ENCODE measurements at regions not wholly inside any gene's neighbourhood (a gene's known extent, or its start where the extent isn't known, plus 50 kb on each side); places are given as distances from the start of the nearest gene placed in this dataset.
A peak's percentile ranks its signal among the peaks of the same experiment; 100 is the strongest.

- no peak overlapping the region for H3K14ac ChIP-seq (ENCODE audit: low read length)
- no peak overlapping the region for H3K4me3 ChIP-seq (ENCODE audit: low read length in 2 of 2)
- H3K9me3 ChIP-seq (replicated peaks in 1 of 2; ENCODE audit: control insufficient read depth in 2 of 2, insufficient read depth in 1 of 2, low read depth in 1 of 2, low read length in 2 of 2), result peaks cover 0 to 2% of the 10 kb centered on the region in 2 donors
- H2BK5ac ChIP-seq (ENCODE audit: low read length), result no peak overlapping the region
- WGBS, 2 donors (ENCODE audit: extremely low coverage in 2 of 2, insufficient read length in 2 of 2, insufficient replicate concordance in 1 of 2), result no CpG with 5 or more reads among the region's 4 CpGs
- peaks cover 0 to 16% (median 0%) of the 10 kb centered on the region in 3 experiments for H3K27me3 ChIP-seq (ENCODE audit: control insufficient read depth in 3 of 3, insufficient read depth in 3 of 3, low read depth in 1 of 3, low read length in 3 of 3)
- no peak overlapping the region for H3K18ac ChIP-seq (ENCODE audit: low read length)
- H3K27ac ChIP-seq (replicated peaks; ENCODE audit: low read length), result no peak overlapping the region
- no peak overlapping the region for H3K9ac ChIP-seq (ENCODE audit: low read depth, low read length, poor library complexity)
- no peak overlapping the region for H2BK120ac ChIP-seq (ENCODE audit: low read depth, low read length)
- no peak overlapping the region for H3K23ac ChIP-seq (ENCODE audit: low read depth, low read length, poor library complexity)
- H2BK15ac ChIP-seq (ENCODE audit: low read length), result no peak overlapping the region
- no peaks in the 10 kb centered on the region for H3K79me1 ChIP-seq (ENCODE audit: low read depth, low read length)
- H4K91ac ChIP-seq (ENCODE audit: low read depth, low read length, poor library complexity), result no peak overlapping the region
- H2AFZ ChIP-seq (ENCODE audit: low read length), result no peak overlapping the region
- H3K4ac ChIP-seq (ENCODE audit: low read length), result no peak overlapping the region
- no peak overlapping the region for H2BK12ac ChIP-seq (ENCODE audit: low read length)
- H2AK5ac ChIP-seq (ENCODE audit: low read depth, low read length), result no peak overlapping the region
- H3K36me3 ChIP-seq (replicated peaks in 1 of 2; ENCODE audit: control insufficient read depth in 2 of 2, insufficient read depth in 2 of 2, low read length in 2 of 2), result no peaks in the 10 kb centered on the region
- no peak for DNase-seq (ENCODE audit: low spot score)
- H3K4me1 ChIP-seq (ENCODE audit: control insufficient read depth in 2 of 2, insufficient read depth in 1 of 2, low read depth in 1 of 2, low read length in 2 of 2), result peaks cover 5 to 6% of the 10 kb centered on the region in 2 donors
- no peak overlapping the region for H3K4me2 ChIP-seq (ENCODE audit: insufficient read depth, low read length, poor library complexity, severe bottlenecking)
- H4K8ac ChIP-seq (ENCODE audit: low read depth, low read length), result no peak overlapping the region
These were observed 166.5 kb upstream of the NCK2 start for GRCh38 chr2:105578166-105578565.

GRCh38 chr2:105577762-105578161, 166.9 kb upstream of the NCK2 start:
- no peaks in the 10 kb centered on the region for H3K36me3 ChIP-seq (replicated peaks in 1 of 2; ENCODE audit: control insufficient read depth in 2 of 2, insufficient read depth in 2 of 2, low read length in 2 of 2)

GRCh38 chr2:105576440-105577241, 168.1 kb upstream of the NCK2 start:
- H3K79me1 ChIP-seq (ENCODE audit: low read depth, low read length), result no peaks in the 10 kb centered on the region
- H2BK12ac ChIP-seq (ENCODE audit: low read length), result no peak overlapping the region
- peaks cover 0 to 2% of the 10 kb centered on the region in 2 donors for H3K9me3 ChIP-seq (replicated peaks in 1 of 2; ENCODE audit: control insufficient read depth in 2 of 2, insufficient read depth in 1 of 2, low read depth in 1 of 2, low read length in 2 of 2)
- H3K18ac ChIP-seq (ENCODE audit: low read length), result peak overlapping the region; percentile 69
- no peak overlapping the region for H3K9ac ChIP-seq (ENCODE audit: low read depth, low read length, poor library complexity)
- WGBS, 2 donors (ENCODE audit: extremely low coverage in 2 of 2, insufficient read length in 2 of 2, insufficient replicate concordance in 1 of 2), result no CpG with 5 or more reads among the region's 12 CpGs
- no peak overlapping the region for H3K14ac ChIP-seq (ENCODE audit: low read length)
- peak overlapping the region; percentile 83 for H2AFZ ChIP-seq (ENCODE audit: low read length)
- H3K4me3 ChIP-seq (ENCODE audit: low read length in 2 of 2), result no peak overlapping the region
- H3K4me1 ChIP-seq (ENCODE audit: control insufficient read depth in 2 of 2, insufficient read depth in 1 of 2, low read depth in 1 of 2, low read length in 2 of 2), result peaks cover 5 to 6% of the 10 kb centered on the region in 2 donors
- DNase-seq (ENCODE audit: low spot score), result peak; percentile 14
- H3K4ac ChIP-seq (ENCODE audit: low read length), result no peak overlapping the region
- peaks cover 0 to 12% (median 0%) of the 10 kb centered on the region in 3 experiments for H3K27me3 ChIP-seq (ENCODE audit: control insufficient read depth in 3 of 3, insufficient read depth in 3 of 3, low read depth in 1 of 3, low read length in 3 of 3)
- H2BK5ac ChIP-seq (ENCODE audit: low read length), result no peak overlapping the region
- no peak overlapping the region for H3K4me2 ChIP-seq (ENCODE audit: insufficient read depth, low read length, poor library complexity, severe bottlenecking)
- H3K27ac ChIP-seq (replicated peaks; ENCODE audit: low read length), result no peak overlapping the region
- no peak overlapping the region for H4K91ac ChIP-seq (ENCODE audit: low read depth, low read length, poor library complexity)
- no peak overlapping the region for H2BK15ac ChIP-seq (ENCODE audit: low read length)
- no peak overlapping the region for H4K8ac ChIP-seq (ENCODE audit: low read depth, low read length)
- H3K23ac ChIP-seq (ENCODE audit: low read depth, low read length, poor library complexity), result no peak overlapping the region
- H2AK5ac ChIP-seq (ENCODE audit: low read depth, low read length), result no peak overlapping the region
- no peak overlapping the region for H2BK120ac ChIP-seq (ENCODE audit: low read depth, low read length)
- H3K36me3 ChIP-seq (replicated peaks in 1 of 2; ENCODE audit: control insufficient read depth in 2 of 2, insufficient read depth in 2 of 2, low read length in 2 of 2), result no peaks in the 10 kb centered on the region

More at GRCh38 chr2:105577762-105578161, 166.9 kb upstream of the NCK2 start:
- Histone ChIP-seq H2BK5ac (ENCODE audit: low read length) (no peak overlapping the region), H3K9ac (ENCODE audit: low read depth, low read length, poor library complexity) (no peak overlapping the region), H4K8ac (ENCODE audit: low read depth, low read length) (no peak overlapping the region), H3K18ac (ENCODE audit: low read length) (no peak overlapping the region), H3K4ac (ENCODE audit: low read length) (no peak overlapping the region), H3K14ac (ENCODE audit: low read length) (no peak overlapping the region), H3K27me3 (ENCODE audit: control insufficient read depth in 3 of 3, insufficient read depth in 3 of 3, low read depth in 1 of 3, low read length in 3 of 3) (peaks cover 0 to 16% (median 0%) of the 10 kb centered on the region in 3 experiments), H3K79me1 (ENCODE audit: low read depth, low read length) (no peaks in the 10 kb centered on the region), H2BK12ac (ENCODE audit: low read length) (no peak overlapping the region), H2BK120ac (ENCODE audit: low read depth, low read length) (no peak overlapping the region), H3K4me2 (ENCODE audit: insufficient read depth, low read length, poor library complexity, severe bottlenecking) (no peak overlapping the region), H4K91ac (ENCODE audit: low read depth, low read length, poor library complexity) (no peak overlapping the region), H2AK5ac (ENCODE audit: low read depth, low read length) (no peak overlapping the region), H2BK15ac (ENCODE audit: low read length) (no peak overlapping the region), H2AFZ (ENCODE audit: low read length) (no peak overlapping the region), H3K4me3 (ENCODE audit: low read length in 2 of 2) (no peak overlapping the region), H3K4me1 (ENCODE audit: control insufficient read depth in 2 of 2, insufficient read depth in 1 of 2, low read depth in 1 of 2, low read length in 2 of 2) (peaks cover 5 to 6% of the 10 kb centered on the region in 2 donors), H3K23ac (ENCODE audit: low read depth, low read length, poor library complexity) (no peak overlapping the region), H3K27ac (replicated peaks; ENCODE audit: low read length) (no peak overlapping the region), H3K9me3 (replicated peaks in 1 of 2; ENCODE audit: control insufficient read depth in 2 of 2, insufficient read depth in 1 of 2, low read depth in 1 of 2, low read length in 2 of 2) (peaks cover 0 to 2% of the 10 kb centered on the region in 2 donors)
- no CpG with 5 or more reads among the region's 4 CpGs for WGBS, 2 donors (ENCODE audit: extremely low coverage in 2 of 2, insufficient read length in 2 of 2, insufficient replicate concordance in 1 of 2)
- DNase-seq (ENCODE audit: low spot score), result no peak

GRCh38 chr2:105576050-105576439, 168.7 kb upstream of the NCK2 start:
- DNase-seq (ENCODE audit: low spot score), result no peak
- Histone ChIP-seq H2BK15ac (ENCODE audit: low read length) (peak overlapping the region; percentile 30), H3K4me3 (ENCODE audit: low read length in 2 of 2) (no peak overlapping the region), H3K4me2 (ENCODE audit: insufficient read depth, low read length, poor library complexity, severe bottlenecking) (no peak overlapping the region), H2AK5ac (ENCODE audit: low read depth, low read length) (peak overlapping the region; percentile 82), H3K4me1 (ENCODE audit: control insufficient read depth in 2 of 2, insufficient read depth in 1 of 2, low read depth in 1 of 2, low read length in 2 of 2) (peaks cover 5 to 6% of the 10 kb centered on the region in 2 donors), H3K4ac (ENCODE audit: low read length) (no peak overlapping the region), H3K9me3 (replicated peaks in 1 of 2; ENCODE audit: control insufficient read depth in 2 of 2, insufficient read depth in 1 of 2, low read depth in 1 of 2, low read length in 2 of 2) (peaks cover 0 to 2% of the 10 kb centered on the region in 2 donors), H2AFZ (ENCODE audit: low read length) (no peak overlapping the region), H4K8ac (ENCODE audit: low read depth, low read length) (no peak overlapping the region), H3K36me3 (replicated peaks in 1 of 2; ENCODE audit: control insufficient read depth in 2 of 2, insufficient read depth in 2 of 2, low read length in 2 of 2) (no peaks in the 10 kb centered on the region), H3K9ac (ENCODE audit: low read depth, low read length, poor library complexity) (no peak overlapping the region), H2BK120ac (ENCODE audit: low read depth, low read length) (no peak overlapping the region), H3K23ac (ENCODE audit: low read depth, low read length, poor library complexity) (no peak overlapping the region), H3K18ac (ENCODE audit: low read length) (peak overlapping the region; percentile 73), H3K27ac (replicated peaks; ENCODE audit: low read length) (no peak overlapping the region), H3K27me3 (ENCODE audit: control insufficient read depth in 3 of 3, insufficient read depth in 3 of 3, low read depth in 1 of 3, low read length in 3 of 3) (peaks cover 0 to 12% (median 0%) of the 10 kb centered on the region in 3 experiments), H3K79me1 (ENCODE audit: low read depth, low read length) (no peaks in the 10 kb centered on the region), H2BK5ac (ENCODE audit: low read length) (no peak overlapping the region), H4K91ac (ENCODE audit: low read depth, low read length, poor library complexity) (no peak overlapping the region), H2BK12ac (ENCODE audit: low read length) (no peak overlapping the region), H3K14ac (ENCODE audit: low read length) (no peak overlapping the region)
- no CpG with 5 or more reads among the region's 13 CpGs for WGBS, 2 donors (ENCODE audit: extremely low coverage in 2 of 2, insufficient read length in 2 of 2, insufficient replicate concordance in 1 of 2)
